ENCODE measurements at regions not wholly inside any gene's neighbourhood (a gene's known extent, or its start where the extent isn't known, plus 50 kb on each side); places are given as distances from the start of the nearest gene placed in this dataset.

- H3K36me3 ChIP-seq (ENCODE audit: insufficient read depth, low read length), result no peaks in the 10 kb centered on the region
- no peak overlapping the region for H3K27ac ChIP-seq
- no peak for DNase-seq (ENCODE audit: low read depth, low spot score)
- no peak overlapping the region for H3K9ac ChIP-seq (ENCODE audit: insufficient read length)
- no peak for TF ChIP-seq POLR2AphosphoS5 (IDR thresholded peaks at IDR 0.05; ENCODE audit: borderline replicate concordance, low read depth, low read length)
- no peak for TF ChIP-seq EZH2 (IDR thresholded peaks at IDR 0.05)
- H3K4me3 ChIP-seq, result no peak overlapping the region
- no peaks in the 10 kb centered on the region for H3K9me3 ChIP-seq (ENCODE audit: low read depth, low read length)
Observed at GRCh38 chr18:45303026-45303425, 312.2 kb upstream of the SLC14A2 start.

GRCh38 chr18:45304558-45304957, 310.7 kb upstream of the SLC14A2 start:
- H3K9ac ChIP-seq (ENCODE audit: insufficient read length), result no peak overlapping the region
- TF ChIP-seq POLR2AphosphoS5 (IDR thresholded peaks at IDR 0.05; ENCODE audit: borderline replicate concordance, low read depth, low read length), result no peak
- TF ChIP-seq FOXP2 (optimal IDR thresholded peaks at IDR 0.05; ENCODE audit: control extremely low read depth, extremely low read length, insufficient read depth), result no peak
- TF ChIP-seq EZH2 (IDR thresholded peaks at IDR 0.05), result no peak
- DNase-seq (ENCODE audit: low read depth, low spot score), result no peak
- no peak overlapping the region for H3K27ac ChIP-seq
- H3K9me3 ChIP-seq (ENCODE audit: low read depth, low read length), result no peaks in the 10 kb centered on the region
- no peaks in the 10 kb centered on the region for H3K36me3 ChIP-seq (ENCODE audit: insufficient read depth, low read length)
- H3K4me3 ChIP-seq, result no peak overlapping the region

GRCh38 chr18:45312555-45313126, 302.6 kb upstream of the SLC14A2 start:
- Histone ChIP-seq H3K4me3 (no peak overlapping the region), H3K27ac (no peak overlapping the region), H3K9me3 (ENCODE audit: low read depth, low read length) (no peaks in the 10 kb centered on the region), H3K36me3 (ENCODE audit: insufficient read depth, low read length) (no peaks in the 10 kb centered on the region), H3K9ac (ENCODE audit: insufficient read length) (no peak overlapping the region)
- DNase-seq (ENCODE audit: low read depth, low spot score), result no peak
- TF ChIP-seq EZH2 (IDR thresholded peaks at IDR 0.05), result no peak

GRCh38 chr18:45316127-45316526, 299.1 kb upstream of the SLC14A2 start:
- Histone ChIP-seq H3K36me3 (ENCODE audit: insufficient read depth, low read length) (no peaks in the 10 kb centered on the region), H3K9ac (ENCODE audit: insufficient read length) (no peak overlapping the region), H3K4me3 (no peak overlapping the region), H3K9me3 (ENCODE audit: low read depth, low read length) (no peaks in the 10 kb centered on the region), H3K27ac (no peak overlapping the region)
- TF ChIP-seq POLR2AphosphoS5 (IDR thresholded peaks at IDR 0.05; ENCODE audit: borderline replicate concordance, low read depth, low read length), result no peak
- TF ChIP-seq EZH2 (IDR thresholded peaks at IDR 0.05), result no peak
- no peak for TF ChIP-seq FOXP2 (optimal IDR thresholded peaks at IDR 0.05; ENCODE audit: control extremely low read depth, extremely low read length, insufficient read depth)
- no peak for DNase-seq (ENCODE audit: low read depth, low spot score)

GRCh38 chr18:45317948-45318640, 297.2 kb upstream of the SLC14A2 start:
- TF ChIP-seq POLR2AphosphoS5 (IDR thresholded peaks at IDR 0.05; ENCODE audit: borderline replicate concordance, low read depth, low read length) (no peak), EZH2 (IDR thresholded peaks at IDR 0.05) (no peak), FOXP2 (optimal IDR thresholded peaks at IDR 0.05; ENCODE audit: control extremely low read depth, extremely low read length, insufficient read depth) (no peak)
- Histone ChIP-seq H3K9ac (ENCODE audit: insufficient read length) (no peak overlapping the region), H3K27ac (no peak overlapping the region), H3K4me3 (no peak overlapping the region), H3K9me3 (ENCODE audit: low read depth, low read length) (no peaks in the 10 kb centered on the region), H3K36me3 (ENCODE audit: insufficient read depth, low read length) (no peaks in the 10 kb centered on the region)
- no peak for DNase-seq (ENCODE audit: low read depth, low spot score)

GRCh38 chr18:45320724-45321123, 294.6 kb upstream of the SLC14A2 start:
- Histone ChIP-seq H3K27ac (no peak overlapping the region), H3K36me3 (ENCODE audit: insufficient read depth, low read length) (no peaks in the 10 kb centered on the region), H3K9ac (ENCODE audit: insufficient read length) (no peak overlapping the region), H3K4me3 (no peak overlapping the region), H3K9me3 (ENCODE audit: low read depth, low read length) (no peaks in the 10 kb centered on the region)
- DNase-seq (ENCODE audit: low read depth, low spot score), result no peak
- no peak for TF ChIP-seq POLR2AphosphoS5 (IDR thresholded peaks at IDR 0.05; ENCODE audit: borderline replicate concordance, low read depth, low read length)
- no peak for TF ChIP-seq FOXP2 (optimal IDR thresholded peaks at IDR 0.05; ENCODE audit: control extremely low read depth, extremely low read length, insufficient read depth)
- no peak for TF ChIP-seq EZH2 (IDR thresholded peaks at IDR 0.05)

GRCh38 chr18:45321520-45321919, 293.8 kb upstream of the SLC14A2 start:
- no peak overlapping the region for H3K4me3 ChIP-seq
- no peaks in the 10 kb centered on the region for H3K36me3 ChIP-seq (ENCODE audit: insufficient read depth, low read length)
- H3K27ac ChIP-seq, result no peak overlapping the region
- H3K9me3 ChIP-seq (ENCODE audit: low read depth, low read length), result no peaks in the 10 kb centered on the region
- no peak overlapping the region for H3K9ac ChIP-seq (ENCODE audit: insufficient read length)
- TF ChIP-seq EZH2 (IDR thresholded peaks at IDR 0.05), result no peak
- TF ChIP-seq POLR2AphosphoS5 (IDR thresholded peaks at IDR 0.05; ENCODE audit: borderline replicate concordance, low read depth, low read length), result no peak
- TF ChIP-seq FOXP2 (optimal IDR thresholded peaks at IDR 0.05; ENCODE audit: control extremely low read depth, extremely low read length, insufficient read depth), result no peak
- no peak for DNase-seq (ENCODE audit: low read depth, low spot score)

GRCh38 chr18:45322343-45322742, 292.9 kb upstream of the SLC14A2 start:
- no peak overlapping the region for H3K27ac ChIP-seq
- H3K36me3 ChIP-seq (ENCODE audit: insufficient read depth, low read length), result no peaks in the 10 kb centered on the region
- no peak for DNase-seq (ENCODE audit: low read depth, low spot score)
- no peak overlapping the region for H3K9ac ChIP-seq (ENCODE audit: insufficient read length)
- TF ChIP-seq FOXP2 (optimal IDR thresholded peaks at IDR 0.05; ENCODE audit: control extremely low read depth, extremely low read length, insufficient read depth), result no peak
- no peak for TF ChIP-seq EZH2 (IDR thresholded peaks at IDR 0.05)
- no peak for TF ChIP-seq POLR2AphosphoS5 (IDR thresholded peaks at IDR 0.05; ENCODE audit: borderline replicate concordance, low read depth, low read length)
- no peak overlapping the region for H3K4me3 ChIP-seq
- no peaks in the 10 kb centered on the region for H3K9me3 ChIP-seq (ENCODE audit: low read depth, low read length)

GRCh38 chr18:45324101-45324494, 291.2 kb upstream of the SLC14A2 start:
- H3K27ac ChIP-seq, result no peak overlapping the region
- no peak overlapping the region for H3K9ac ChIP-seq (ENCODE audit: insufficient read length)
- no peaks in the 10 kb centered on the region for H3K9me3 ChIP-seq (ENCODE audit: low read depth, low read length)
- no peaks in the 10 kb centered on the region for H3K36me3 ChIP-seq (ENCODE audit: insufficient read depth, low read length)
- TF ChIP-seq FOXP2 (optimal IDR thresholded peaks at IDR 0.05; ENCODE audit: control extremely low read depth, extremely low read length, insufficient read depth) (no peak), POLR2AphosphoS5 (IDR thresholded peaks at IDR 0.05; ENCODE audit: borderline replicate concordance, low read depth, low read length) (no peak), EZH2 (IDR thresholded peaks at IDR 0.05) (no peak)
- DNase-seq (ENCODE audit: low read depth, low spot score), result no peak
- no peak overlapping the region for H3K4me3 ChIP-seq
